Body of pancreas (tissue), 4 donors: ENCODE measurements at regions not wholly inside any gene's neighbourhood (a gene's known extent, or its start where the extent isn't known, plus 50 kb on each side); places are given as distances from the start of the nearest gene placed in this dataset.

Experiments used
- ATAC-seq: fragments of 150-250 bp; one replicate; pipeline ENCODE4 v1.9.1; 2016
- DNase-seq, 4 donors: peaks; one replicate each; pipeline ENCODE4 v3.0.0-alpha.2; 2019
- H3K27ac ChIP-seq, 4 donors: fragments of 200-600 bp; sonication (generic); 1 replicate in 3 of 4; 2 replicates in 1 of 4; pipeline versions ENCODE4 v1.5.1 to v1.6.1; 2016 to 2019; ENCODE audit warnings: mild to moderate bottlenecking in 1 of 4, mixed read lengths in 1 of 4, moderate library complexity in 1 of 4
- H3K27me3 ChIP-seq, 2 donors: fragments of 200-600 bp; sonication (generic); one replicate each; pipeline ENCODE4 v1.6.0; 2016; ENCODE audit warnings: mild to moderate bottlenecking in 1 of 2
- H3K36me3 ChIP-seq, 2 donors: fragments of 200-600 bp; sonication (generic); replicated peaks in 1 of 2; 2 replicates each; pipeline ENCODE4 v1.5.1; 2016; ENCODE audit warnings: low read depth in 2 of 2; ENCODE audit not compliant: insufficient read depth in 1 of 2
- H3K4me1 ChIP-seq: fragments of 200-600 bp; sonication (generic); one replicate; pipeline ENCODE4 v1.6.0; 2016
- H3K4me3 ChIP-seq, 2 donors: fragments of 200-600 bp; sonication (generic); 1 replicate in 1 of 2; 2 replicates in 1 of 2; pipeline ENCODE4 v1.5.1; 2016 to 2019
- H3K9me3 ChIP-seq, 3 donors: fragments of 200-600 bp; sonication (generic); 1 replicate in 2 of 3; 2 replicates in 1 of 3; pipeline ENCODE4 v1.5.1; 2016
- POLR2A ChIP-seq, 3 donors: fragments of 450-650 bp; IDR thresholded peaks; one replicate each; pipeline ENCODE4 v1.6.1; 2016; ENCODE audit warnings: antibody characterized with exemption in 3 of 3, mild to moderate bottlenecking in 2 of 3
- WGBS, 2 donors: methylation state at CpG; one replicate each; pipeline ENCODE4 v1.1.5; 2017; 5-methylcytosine and 5-hydroxymethylcytosine counted together
- intact Hi-C: fragments of 100-400 bp; cut with DNase I; formaldehyde crosslinking; loops from one replicate; pipeline ENCODE4 v1.15.1; 2023
- TF ChIP-seq, protein P1 (sequence below), 7 experiments: fragments of 450-650 bp in 4 of 7; fragments of 200-600 bp in 3 of 7; sonication (generic) in 3 of 7; IDR thresholded peaks; one replicate each; pipeline ENCODE4 v1.5.1; 2016 to 2019; ENCODE audit warnings: antibody characterized with exemption in 7 of 7

DNA sequence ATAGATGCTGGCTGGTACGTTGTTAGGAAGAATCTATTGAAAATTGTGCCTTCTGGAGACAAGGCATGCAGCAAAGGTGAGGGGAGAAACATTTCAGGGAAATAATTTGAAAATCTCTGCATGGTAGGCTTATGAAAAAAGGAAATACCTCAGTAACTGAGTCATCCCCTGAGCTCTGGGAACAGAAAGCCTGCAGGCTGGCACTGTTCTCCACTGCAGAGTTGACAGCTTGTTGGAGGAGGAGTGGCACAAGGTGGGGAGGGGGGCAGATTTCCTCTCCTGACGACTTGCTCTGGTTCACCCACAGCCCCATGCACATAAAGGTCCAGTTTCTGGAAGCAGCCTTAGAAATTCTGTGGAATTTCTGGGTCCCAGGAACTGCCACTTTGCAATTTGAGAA lies 179.4 kb downstream of the ABHD5 start:
- no peaks in the 10 kb centered on the region for H3K36me3 ChIP-seq
- peak overlapping the region in 1 of 4 donors; percentile 32 for H3K27ac ChIP-seq
- ATAC-seq (peak; percentile 74), DNase-seq (peak; percentile 28 to 64 (median 37))
- H3K27me3 ChIP-seq, result no peaks in the 10 kb centered on the region
- H3K4me3 ChIP-seq, result no peak overlapping the region
- H3K4me1 ChIP-seq, result peaks cover 10% of the 10 kb centered on the region
- TF ChIP-seq, protein P1, sequence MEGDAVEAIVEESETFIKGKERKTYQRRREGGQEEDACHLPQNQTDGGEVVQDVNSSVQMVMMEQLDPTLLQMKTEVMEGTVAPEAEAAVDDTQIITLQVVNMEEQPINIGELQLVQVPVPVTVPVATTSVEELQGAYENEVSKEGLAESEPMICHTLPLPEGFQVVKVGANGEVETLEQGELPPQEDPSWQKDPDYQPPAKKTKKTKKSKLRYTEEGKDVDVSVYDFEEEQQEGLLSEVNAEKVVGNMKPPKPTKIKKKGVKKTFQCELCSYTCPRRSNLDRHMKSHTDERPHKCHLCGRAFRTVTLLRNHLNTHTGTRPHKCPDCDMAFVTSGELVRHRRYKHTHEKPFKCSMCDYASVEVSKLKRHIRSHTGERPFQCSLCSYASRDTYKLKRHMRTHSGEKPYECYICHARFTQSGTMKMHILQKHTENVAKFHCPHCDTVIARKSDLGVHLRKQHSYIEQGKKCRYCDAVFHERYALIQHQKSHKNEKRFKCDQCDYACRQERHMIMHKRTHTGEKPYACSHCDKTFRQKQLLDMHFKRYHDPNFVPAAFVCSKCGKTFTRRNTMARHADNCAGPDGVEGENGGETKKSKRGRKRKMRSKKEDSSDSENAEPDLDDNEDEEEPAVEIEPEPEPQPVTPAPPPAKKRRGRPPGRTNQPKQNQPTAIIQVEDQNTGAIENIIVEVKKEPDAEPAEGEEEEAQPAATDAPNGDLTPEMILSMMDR (IDR thresholded peaks at IDR 0.05), result no peak
- no peak for TF ChIP-seq POLR2A (IDR thresholded peaks at IDR 0.05)
- H3K9me3 ChIP-seq, result no peaks in the 10 kb centered on the region
- intact Hi-C loops, result no loop called here
- WGBS, 2 donors, result 21 to 32% methylated on average over 2 of the region's 2 CpGs

DNA sequence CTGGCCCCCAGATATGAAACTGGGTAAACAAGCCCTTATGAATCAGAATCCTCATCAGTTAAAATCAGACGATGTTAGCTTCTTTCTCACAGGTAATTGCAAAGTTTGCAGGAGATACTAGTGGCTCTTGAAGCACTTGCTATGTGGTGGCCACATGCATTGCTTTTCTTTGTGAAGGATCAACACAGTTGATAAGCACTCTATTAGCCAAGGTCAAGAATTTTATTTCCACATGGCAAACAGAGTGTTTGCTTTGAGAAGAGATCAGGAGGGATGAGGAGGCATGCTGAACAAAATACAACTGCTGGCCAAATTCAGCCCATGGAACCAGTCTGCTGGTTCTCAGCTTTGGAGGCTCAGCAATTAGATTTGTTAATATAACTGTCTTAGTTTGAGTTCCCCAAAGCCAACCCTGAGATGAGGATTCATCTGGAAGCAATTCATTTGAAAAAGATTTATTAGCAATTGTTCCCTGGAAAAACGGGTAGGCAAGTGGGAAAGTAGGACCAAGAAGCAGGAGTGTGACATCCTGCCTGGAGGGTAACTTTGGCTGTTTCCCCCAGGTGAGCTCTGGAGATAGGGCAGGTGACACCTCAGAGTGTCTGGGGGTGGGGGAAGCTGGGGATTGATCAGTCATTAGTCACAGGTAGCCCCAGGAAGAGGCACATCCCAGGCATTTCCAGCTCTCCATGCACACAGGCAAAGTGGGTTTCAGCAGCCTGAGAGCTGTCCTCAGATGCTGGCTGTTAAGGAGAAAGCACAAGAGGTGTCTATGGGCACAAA lies 180.3 kb downstream of the ABHD5 start:
- Histone ChIP-seq H3K9me3 (no peaks in the 10 kb centered on the region), H3K4me1 (peaks cover 10% of the 10 kb centered on the region), H3K27ac (no peak overlapping the region), H3K27me3 (no peaks in the 10 kb centered on the region), H3K4me3 (no peak overlapping the region), H3K36me3 (no peaks in the 10 kb centered on the region)
- TF ChIP-seq POLR2A (IDR thresholded peaks at IDR 0.05), result no peak
- TF ChIP-seq, protein P1 (IDR thresholded peaks at IDR 0.05), result no peak
- DNase-seq (no peak), ATAC-seq (no peak)
- intact Hi-C loops, result no loop called here
- 36% methylated on average over 2 of the region's 2 CpGs for WGBS, 2 donors

DNA sequence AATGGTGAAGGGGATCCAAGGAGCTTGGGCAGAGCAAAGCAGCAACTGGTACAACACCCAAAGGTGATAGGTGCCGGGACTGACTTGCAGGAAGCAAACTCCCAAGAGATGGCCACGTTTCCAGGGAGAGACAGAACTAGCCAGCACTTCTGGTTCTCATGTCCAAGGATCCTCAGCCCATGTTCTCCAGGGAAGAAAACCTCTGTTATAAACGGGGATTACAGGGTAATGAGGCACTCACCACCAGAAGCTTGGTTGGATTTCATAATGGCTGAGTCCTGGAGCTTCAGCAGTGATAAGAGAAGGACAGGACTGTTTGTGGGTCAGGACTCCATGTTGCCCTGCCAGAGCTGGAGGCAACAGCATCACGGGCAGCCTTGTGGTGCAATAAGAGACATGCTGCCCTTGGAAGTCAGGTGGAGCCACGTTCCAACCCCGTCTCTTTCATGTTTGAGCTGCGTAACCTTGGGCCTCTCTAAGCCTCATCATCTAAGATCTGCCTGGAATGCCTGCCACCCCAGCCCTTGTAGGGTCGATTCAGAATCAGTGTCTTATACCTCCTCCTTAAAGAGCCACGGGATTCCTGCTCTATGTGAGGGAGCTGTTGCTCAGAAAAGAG lies 181.0 kb downstream of the ABHD5 start:
- WGBS, 2 donors, result 38 to 56% methylated on average over 6 to 9 of the region's 9 CpGs
- Histone ChIP-seq H3K27ac (no peak overlapping the region), H3K27me3 (no peaks in the 10 kb centered on the region), H3K9me3 (no peaks in the 10 kb centered on the region), H3K4me3 (no peak overlapping the region), H3K4me1 (peaks cover 10% of the 10 kb centered on the region), H3K36me3 (no peaks in the 10 kb centered on the region)
- TF ChIP-seq POLR2A (IDR thresholded peaks at IDR 0.05), result no peak
- TF ChIP-seq, protein P1 (IDR thresholded peaks at IDR 0.05), result no peak
- DNase-seq (no peak), ATAC-seq (no peak)
- intact Hi-C loops, result no loop called here

DNA sequence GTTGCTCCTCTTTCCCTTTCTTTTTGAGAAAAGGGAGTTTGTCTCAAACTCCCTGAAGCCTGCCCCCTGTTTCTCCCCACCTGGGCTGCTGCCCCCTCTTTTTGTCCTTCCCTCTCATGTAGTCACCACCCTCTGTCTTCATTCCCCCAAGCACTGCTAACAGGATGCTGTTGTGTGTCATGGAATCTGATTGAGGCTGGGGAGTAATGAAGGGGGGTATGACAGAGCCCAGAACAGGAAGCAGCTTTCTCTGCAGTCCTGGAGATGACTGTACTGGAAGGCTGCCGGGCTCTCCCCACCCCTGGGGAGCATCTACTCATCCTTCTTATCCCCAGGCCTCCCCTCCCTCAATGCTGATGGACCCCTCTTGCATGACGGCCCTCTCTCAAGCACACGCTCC lies 181.6 kb downstream of the ABHD5 start:
- no peak overlapping the region for H3K27ac ChIP-seq
- DNase-seq, result no peak
- H3K4me1 ChIP-seq, result peaks cover 10% of the 10 kb centered on the region
- no peak overlapping the region for H3K4me3 ChIP-seq
- H3K36me3 ChIP-seq, result no peaks in the 10 kb centered on the region
- intact Hi-C loops, result no loop called here
- 59 to 65% methylated on average over 3 of the region's 3 CpGs for WGBS, 2 donors
- no peaks in the 10 kb centered on the region for H3K27me3 ChIP-seq
- no peaks in the 10 kb centered on the region for H3K9me3 ChIP-seq
- no peak for TF ChIP-seq POLR2A (IDR thresholded peaks at IDR 0.05)
- TF ChIP-seq, protein P1 (IDR thresholded peaks at IDR 0.05), result no peak
- no peak for ATAC-seq
